Liver (tissue), 8 donors: ENCODE measurements at regions not wholly inside any gene's neighbourhood (a gene's known extent, or its start where the extent isn't known, plus 50 kb on each side); places are given as distances from the start of the nearest gene placed in this dataset.

Source experiments
- DNase-seq: peaks from one replicate; pipeline ENCODE4 v3.0.0-alpha.2; 2017; ENCODE audit warnings: low spot score
- H3K27ac ChIP-seq, 2 donors: one replicate each; pipeline ENCODE4 v1.7.0; 2013; ENCODE audit warnings: inconsistent platforms in 2 of 2, low read length in 2 of 2, control low read depth in 1 of 2, low read depth in 1 of 2, mild to moderate bottlenecking in 1 of 2
- H3K27me3 ChIP-seq, 4 donors: one replicate each; pipeline versions ENCODE4 v1.6.1 to v1.7.0; 2013; ENCODE audit warnings: low read length in 3 of 4, inconsistent platforms in 1 of 4, mild to moderate bottlenecking in 1 of 4, moderate library complexity in 1 of 4; ENCODE audit not compliant: control insufficient read depth in 4 of 4, insufficient read depth in 4 of 4
- H3K36me3 ChIP-seq, 4 donors: one replicate each; pipeline versions ENCODE4 v1.6.1 to v1.7.0; 2013; ENCODE audit warnings: low read length in 3 of 4, mild to moderate bottlenecking in 3 of 4, low read depth in 1 of 4, moderate library complexity in 1 of 4; ENCODE audit not compliant: control insufficient read depth in 4 of 4, insufficient read depth in 3 of 4
- H3K4me1 ChIP-seq, 4 donors: one replicate each; pipeline versions ENCODE4 v1.6.1 to v1.7.0; 2013; ENCODE audit warnings: low read length in 3 of 4, mild to moderate bottlenecking in 3 of 4, moderate library complexity in 1 of 4; ENCODE audit not compliant: control insufficient read depth in 4 of 4, insufficient read depth in 4 of 4
- H3K4me3 ChIP-seq, 3 donors: one replicate each; pipeline versions ENCODE4 v1.6.1 to v1.7.0; 2013; ENCODE audit warnings: low read length in 3 of 3, control low read depth in 1 of 3, low read depth in 1 of 3, mild to moderate bottlenecking in 1 of 3
- H3K9ac ChIP-seq, 2 donors: one replicate each; pipeline ENCODE4 v1.7.0; 2013; ENCODE audit warnings: low read length in 2 of 2, mild to moderate bottlenecking in 2 of 2, moderate library complexity in 2 of 2, control low read depth in 1 of 2, low read depth in 1 of 2
- H3K9me3 ChIP-seq, 4 donors: one replicate each; pipeline versions ENCODE4 v1.6.1 to v1.7.0; 2013; ENCODE audit warnings: low read length in 3 of 4; ENCODE audit not compliant: control insufficient read depth in 4 of 4
- EGR1 ChIP-seq, 2 donors: IDR thresholded peaks; 2 replicates each; pipeline ENCODE4 v1.6.1; 2016 to 2018; ENCODE audit warnings: antibody characterized with exemption in 2 of 2, low read depth in 2 of 2
- FOXA1 ChIP-seq: IDR thresholded peaks from 2 replicates; pipeline ENCODE4 v1.6.1; 2016; ENCODE audit warnings: antibody characterized with exemption
- FOXA2 ChIP-seq: IDR thresholded peaks from 2 replicates; pipeline ENCODE4 v1.6.1; 2016; ENCODE audit warnings: antibody characterized with exemption
- GABPA ChIP-seq, 2 donors: IDR thresholded peaks in 1 of 2; conservative IDR thresholded peaks in 1 of 2; 2 replicates each; pipeline ENCODE4 v1.6.1; 2016; ENCODE audit warnings: antibody characterized with exemption in 2 of 2, mild to moderate bottlenecking in 1 of 2, moderate library complexity in 1 of 2
- HNF4A ChIP-seq, 2 donors: conservative IDR thresholded peaks; 2 replicates each; pipeline ENCODE4 v1.6.1; 2016; ENCODE audit warnings: antibody characterized with exemption in 2 of 2, mild to moderate bottlenecking in 2 of 2
- HNF4G ChIP-seq: IDR thresholded peaks from 2 replicates; pipeline ENCODE4 v1.6.1; 2016; ENCODE audit warnings: antibody characterized with exemption
- JUND ChIP-seq, 2 donors: IDR thresholded peaks; 2 replicates each; pipeline ENCODE4 v1.6.1; 2016; ENCODE audit warnings: antibody characterized with exemption in 2 of 2
- MAX ChIP-seq: IDR thresholded peaks from 2 replicates; pipeline ENCODE4 v1.6.1; 2016; ENCODE audit warnings: antibody characterized with exemption
- NR2F2 ChIP-seq: IDR thresholded peaks from 2 replicates; pipeline ENCODE4 v1.6.1; 2016; ENCODE audit warnings: antibody characterized with exemption
- RAD21 ChIP-seq, 2 donors: IDR thresholded peaks; 2 replicates each; pipeline ENCODE4 v1.6.1; 2016; ENCODE audit warnings: antibody characterized with exemption in 2 of 2, mild to moderate bottlenecking in 2 of 2
- REST ChIP-seq: IDR thresholded peaks from 2 replicates; pipeline ENCODE4 v1.6.1; 2016; ENCODE audit warnings: antibody characterized with exemption, mild to moderate bottlenecking
- RXRA ChIP-seq, 2 donors: IDR thresholded peaks; 2 replicates each; pipeline ENCODE4 v1.6.1; 2017 to 2018; ENCODE audit warnings: antibody characterized with exemption in 2 of 2, mild to moderate bottlenecking in 1 of 2
- SP1 ChIP-seq: IDR thresholded peaks from 2 replicates; pipeline ENCODE4 v1.6.1; 2018; ENCODE audit warnings: antibody characterized with exemption, mild to moderate bottlenecking
- TAF1 ChIP-seq: conservative IDR thresholded peaks from 2 replicates; pipeline ENCODE4 v1.6.1; 2016; ENCODE audit warnings: antibody characterized with exemption, mild to moderate bottlenecking
- YY1 ChIP-seq: IDR thresholded peaks from 2 replicates; pipeline ENCODE4 v1.6.1; 2016; ENCODE audit warnings: antibody characterized with exemption, mild to moderate bottlenecking
- ZBTB33 ChIP-seq: IDR thresholded peaks from 2 replicates; pipeline ENCODE4 v1.6.1; 2016; ENCODE audit warnings: antibody characterized with exemption
- WGBS: extraction: QIAGEN DNeasy Blood & Tissue Kit; methylation state at CpG from one replicate; pipeline ENCODE4 v1.1.7; 2013; 5-methylcytosine and 5-hydroxymethylcytosine counted together
- TF ChIP-seq, protein P1 (sequence below): IDR thresholded peaks from 2 replicates; pipeline ENCODE4 v1.6.1; 2016; ENCODE audit warnings: antibody characterized with exemption
- TF ChIP-seq, protein P2 (sequence below): fragments of 150-350 bp; IDR thresholded peaks from 2 replicates; pipeline ENCODE4 v1.5.1; 2017; ENCODE audit warnings: improper control_type of control experiment, low read depth, low read length; ENCODE audit not compliant: missing input control
- donor health status: healthy.
- donor health status: healthy.
- donor health status: healthy.
- donor health status: healthy.
- donor health status: healthy.

- Histone ChIP-seq H3K27ac (no peak overlapping the region), H3K4me1 (no peaks in the 10 kb centered on the region), H3K4me3 (no peak overlapping the region), H3K9me3 (no peaks in the 10 kb centered on the region), H3K36me3 (no peaks in the 10 kb centered on the region), H3K9ac (no peak overlapping the region), H3K27me3 (no peaks in the 10 kb centered on the region)
- TF ChIP-seq RAD21 (IDR thresholded peaks at IDR 0.05) (no peak), MAX (no peak), JUND (IDR thresholded peaks at IDR 0.05) (no peak), YY1 (no peak), TAF1 (no peak), RXRA (IDR thresholded peaks at IDR 0.05) (no peak), NR2F2 (no peak), HNF4G (no peak), EGR1 (IDR thresholded peaks at IDR 0.05; ENCODE audit: low read depth in 2 of 2) (no peak), FOXA1 (no peak), FOXA2 (no peak), GABPA (IDR thresholded peaks at IDR 0.05 in 1 of 2, conservative IDR thresholded peaks at IDR 0.05 in 1 of 2) (no peak), HNF4A (conservative IDR thresholded peaks at IDR 0.05) (no peak), SP1 (no peak), REST (no peak), ZBTB33 (no peak)
- TF ChIP-seq, protein P1, sequence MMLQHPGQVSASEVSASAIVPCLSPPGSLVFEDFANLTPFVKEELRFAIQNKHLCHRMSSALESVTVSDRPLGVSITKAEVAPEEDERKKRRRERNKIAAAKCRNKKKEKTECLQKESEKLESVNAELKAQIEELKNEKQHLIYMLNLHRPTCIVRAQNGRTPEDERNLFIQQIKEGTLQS, result no peak
- TF ChIP-seq, protein P2, sequence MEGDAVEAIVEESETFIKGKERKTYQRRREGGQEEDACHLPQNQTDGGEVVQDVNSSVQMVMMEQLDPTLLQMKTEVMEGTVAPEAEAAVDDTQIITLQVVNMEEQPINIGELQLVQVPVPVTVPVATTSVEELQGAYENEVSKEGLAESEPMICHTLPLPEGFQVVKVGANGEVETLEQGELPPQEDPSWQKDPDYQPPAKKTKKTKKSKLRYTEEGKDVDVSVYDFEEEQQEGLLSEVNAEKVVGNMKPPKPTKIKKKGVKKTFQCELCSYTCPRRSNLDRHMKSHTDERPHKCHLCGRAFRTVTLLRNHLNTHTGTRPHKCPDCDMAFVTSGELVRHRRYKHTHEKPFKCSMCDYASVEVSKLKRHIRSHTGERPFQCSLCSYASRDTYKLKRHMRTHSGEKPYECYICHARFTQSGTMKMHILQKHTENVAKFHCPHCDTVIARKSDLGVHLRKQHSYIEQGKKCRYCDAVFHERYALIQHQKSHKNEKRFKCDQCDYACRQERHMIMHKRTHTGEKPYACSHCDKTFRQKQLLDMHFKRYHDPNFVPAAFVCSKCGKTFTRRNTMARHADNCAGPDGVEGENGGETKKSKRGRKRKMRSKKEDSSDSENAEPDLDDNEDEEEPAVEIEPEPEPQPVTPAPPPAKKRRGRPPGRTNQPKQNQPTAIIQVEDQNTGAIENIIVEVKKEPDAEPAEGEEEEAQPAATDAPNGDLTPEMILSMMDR, result no peak
- WGBS, result 67% methylated on average over 2 of the region's 2 CpGs
- DNase-seq, result no peak
These were observed 165.7 kb downstream of the OTUD1 start for GRCh38 chr10:23604613-23605012.

- no peaks in the 10 kb centered on the region for H3K4me1 ChIP-seq
- no peak overlapping the region for H3K4me3 ChIP-seq
- WGBS, result 76% methylated on average over 7 of the region's 7 CpGs
- no peak overlapping the region for H3K27ac ChIP-seq
- DNase-seq, result no peak
- H3K36me3 ChIP-seq, result no peaks in the 10 kb centered on the region
- no peaks in the 10 kb centered on the region for H3K9me3 ChIP-seq
- no peaks in the 10 kb centered on the region for H3K27me3 ChIP-seq
- H3K9ac ChIP-seq, result no peak overlapping the region
- TF ChIP-seq, protein P2, result no peak
- TF ChIP-seq YY1, result no peak
- no peak for TF ChIP-seq HNF4G
- TF ChIP-seq JUND (IDR thresholded peaks at IDR 0.05), result no peak
- no peak for TF ChIP-seq FOXA1
- no peak for TF ChIP-seq ZBTB33
- TF ChIP-seq RAD21 (IDR thresholded peaks at IDR 0.05), result no peak
- TF ChIP-seq SP1, result no peak
- TF ChIP-seq MAX, result no peak
- TF ChIP-seq, protein P1, result no peak
These were observed 167.6 kb downstream of the OTUD1 start for GRCh38 chr10:23606456-23606855.
